Memory B cell (primary cell): ENCODE measurements at regions not wholly inside any gene's neighbourhood (a gene's known extent, or its start where the extent isn't known, plus 50 kb on each side); places are given as distances from the start of the nearest gene placed in this dataset.
"Not testable (repeated sequence)": the region's sequence is repeated elsewhere in the genome, so short reads cannot be mapped to it uniquely, and the experiment has no call there.

Experiments
- ATAC-seq: fragments of 150-1000 bp; cut with Tn5 transposase; 2 replicates; pipeline ENCODE4 v1.10.0; 2021; ENCODE audit warnings: low read depth, mild to moderate bottlenecking, moderate library complexity
- DNase-seq, 2 donors: peaks; one replicate each; pipeline ENCODE4 v3.0.0; 2022; ENCODE audit warnings: low spot score in 2 of 2
- H3K27ac Mint-ChIP-seq: one replicate; pipeline ENCODE4 v1.8.0; 2022; ENCODE audit warnings: mild to moderate bottlenecking, moderate library complexity, mixed read lengths
- H3K27me3 Mint-ChIP-seq: one replicate; pipeline ENCODE4 v1.8.0; 2022; ENCODE audit warnings: mixed read lengths
- H3K36me3 Mint-ChIP-seq: one replicate; pipeline ENCODE4 v1.8.0; 2022; ENCODE audit warnings: mild to moderate bottlenecking, mixed read lengths
- H3K4me1 Mint-ChIP-seq: one replicate; pipeline ENCODE4 v1.8.0; 2022; ENCODE audit warnings: mixed read lengths
- H3K4me3 Mint-ChIP-seq: one replicate; pipeline ENCODE4 v1.8.0; 2022; ENCODE audit warnings: mild to moderate bottlenecking, moderate library complexity, mixed read lengths
- H3K9me3 Mint-ChIP-seq: one replicate; pipeline ENCODE4 v1.8.0; 2022; ENCODE audit warnings: mixed read lengths

DNA sequence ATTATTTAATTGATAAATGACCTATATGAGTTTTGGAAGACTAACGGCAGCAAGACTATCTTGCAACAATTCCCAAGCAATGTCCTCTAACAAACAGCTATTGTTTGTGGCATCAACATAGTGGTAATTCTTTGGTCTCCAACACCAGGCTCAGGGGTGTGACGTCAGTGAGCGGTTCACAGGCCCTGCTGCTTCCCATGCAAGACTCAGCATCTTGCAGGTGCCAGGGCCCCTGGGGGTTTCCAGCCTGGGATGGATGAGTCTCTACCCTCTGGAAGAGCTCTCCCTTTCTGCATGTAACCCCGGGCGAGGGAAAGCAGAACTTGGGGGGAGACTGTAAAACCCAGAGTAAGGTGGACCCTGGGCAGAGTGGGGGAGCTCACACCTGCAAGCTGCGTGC, 164.7 kb downstream of the ACTR3B start:
- no peak for DNase-seq

GRCh38 chr7:152924826-152925411, 165.4 kb downstream of the ACTR3B start:
- Mint-ChIP-seq H3K9me3 (peaks cover 9% of the 10 kb centered on the region), H3K4me3 (no peak overlapping the region), H3K27me3 (peaks cover 18% of the 10 kb centered on the region), H3K36me3 (peaks cover 7% of the 10 kb centered on the region), H3K27ac (no peak overlapping the region), H3K4me1 (no peaks in the 10 kb centered on the region)
- ATAC-seq (no peak), DNase-seq (no peak)

More for the DNA sequence above, 164.7 kb downstream of the ACTR3B start:
- no peaks in the 10 kb centered on the region for H3K4me1 Mint-ChIP-seq
- no peak for ATAC-seq
- H3K4me3 Mint-ChIP-seq: no peak overlapping the region
- H3K36me3 Mint-ChIP-seq: peaks cover 6% of the 10 kb centered on the region
- peaks cover 9% of the 10 kb centered on the region for H3K9me3 Mint-ChIP-seq
- peaks cover 18% of the 10 kb centered on the region for H3K27me3 Mint-ChIP-seq
- no peak overlapping the region for H3K27ac Mint-ChIP-seq

DNA sequence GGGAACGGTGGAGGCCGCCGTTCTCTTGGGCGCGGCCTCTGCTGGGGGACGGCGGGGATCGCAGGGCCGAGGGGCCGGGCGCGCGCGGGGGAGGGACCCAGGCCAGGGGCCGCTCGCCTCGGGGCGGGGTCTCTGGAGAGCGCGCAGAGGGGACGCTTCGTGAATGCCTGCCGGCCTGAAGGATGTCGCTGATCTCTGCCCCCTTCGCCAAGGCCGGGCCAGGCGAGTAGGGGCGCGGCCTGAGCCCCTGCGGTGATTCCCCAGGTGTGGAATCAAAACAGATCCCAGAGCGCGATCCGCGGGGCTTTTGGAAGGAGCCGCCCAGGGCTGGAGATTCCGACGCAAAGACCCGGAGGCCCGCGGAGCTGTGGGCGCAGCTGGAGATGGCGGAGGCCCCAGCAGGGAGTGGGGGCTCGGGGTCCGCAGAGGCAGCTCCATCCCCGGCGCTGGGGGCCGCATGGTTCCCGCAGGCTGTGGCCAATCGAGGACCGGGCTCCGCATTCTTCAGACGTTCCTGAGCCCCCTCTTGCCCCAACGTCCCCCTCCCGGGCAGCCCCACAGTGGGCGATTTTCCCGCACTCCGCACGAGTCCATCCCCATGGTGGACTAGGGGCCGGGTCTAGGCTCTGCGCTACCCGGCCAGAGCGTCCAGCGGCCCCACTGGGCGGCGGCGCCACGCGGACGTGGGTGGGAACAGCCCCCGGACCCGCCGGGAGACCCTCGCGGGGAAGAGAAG, 166.0 kb downstream of the ACTR3B start:
- no peaks in the 10 kb centered on the region for H3K4me1 Mint-ChIP-seq
- H3K9me3 Mint-ChIP-seq: peaks cover 10% of the 10 kb centered on the region
- ATAC-seq: no peak

DNA sequence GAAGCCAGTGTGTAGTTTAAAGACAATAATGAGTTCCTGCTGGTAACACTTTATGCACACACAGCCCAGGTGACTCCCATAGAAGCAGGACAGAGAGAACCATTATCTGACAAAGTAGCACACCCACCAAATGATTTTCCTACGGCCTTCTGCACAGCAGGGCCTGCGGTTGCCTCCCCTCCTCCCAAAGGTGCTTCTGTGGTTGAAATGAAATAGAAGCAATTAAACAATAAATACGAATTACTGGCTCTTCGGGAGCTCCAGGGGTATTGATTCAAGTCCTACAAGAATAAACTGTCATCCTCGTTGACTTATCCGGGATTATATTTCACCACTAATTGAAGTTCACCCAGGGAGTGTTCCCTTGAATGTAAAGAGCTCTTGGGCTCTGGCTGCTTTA, 172.1 kb downstream of the ACTR3B start:
- Mint-ChIP-seq H3K27ac (no peak overlapping the region), H3K36me3 (peaks cover 5% of the 10 kb centered on the region), H3K4me1 (no peaks in the 10 kb centered on the region), H3K4me3 (no peak overlapping the region), H3K9me3 (peaks cover 4% of the 10 kb centered on the region), H3K27me3 (no peaks in the 10 kb centered on the region)
- ATAC-seq (no peak), DNase-seq (no peak)

More for the DNA sequence above, 166.0 kb downstream of the ACTR3B start:
- Mint-ChIP-seq H3K4me3 (no peak overlapping the region), H3K36me3 (peaks cover 11% of the 10 kb centered on the region), H3K27me3 (peaks cover 16% of the 10 kb centered on the region), H3K27ac (no peak overlapping the region)
- DNase-seq: no peak

DNA sequence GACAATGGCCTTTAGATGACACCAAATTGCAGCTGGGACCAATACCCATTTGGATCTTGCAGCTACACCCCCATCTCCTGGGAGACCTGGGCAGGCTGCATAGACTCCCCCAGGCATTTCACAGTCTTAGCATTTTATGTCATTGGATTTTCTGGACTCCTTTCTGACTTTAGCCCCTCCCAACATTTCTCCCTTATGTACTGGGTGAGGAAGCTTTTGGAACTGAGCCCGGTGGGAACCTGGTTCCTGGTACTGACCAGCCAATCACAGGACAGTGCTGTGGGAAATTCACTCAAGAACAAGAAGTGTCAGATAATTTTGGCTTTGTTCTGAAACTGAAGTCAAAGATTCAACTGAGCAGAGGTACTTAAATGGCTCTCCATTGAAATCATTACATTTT, 177.7 kb downstream of the ACTR3B start:
- no peaks in the 10 kb centered on the region for H3K36me3 Mint-ChIP-seq
- H3K4me3 Mint-ChIP-seq: no peak overlapping the region
- no peaks in the 10 kb centered on the region for H3K9me3 Mint-ChIP-seq
- H3K27me3 Mint-ChIP-seq: no peaks in the 10 kb centered on the region
- no peak for DNase-seq
- no peak overlapping the region for H3K27ac Mint-ChIP-seq
- H3K4me1 Mint-ChIP-seq: no peaks in the 10 kb centered on the region
- no peak for ATAC-seq

- not testable (repeated sequence) for H3K4me3 Mint-ChIP-seq, H3K36me3 Mint-ChIP-seq, H3K27ac Mint-ChIP-seq, H3K9me3 Mint-ChIP-seq, DNase-seq, ATAC-seq, H3K4me1 Mint-ChIP-seq, H3K27me3 Mint-ChIP-seq
These were observed 187.1 kb downstream of the ACTR3B start for GRCh38 chr7:152946616-152947015.

DNA sequence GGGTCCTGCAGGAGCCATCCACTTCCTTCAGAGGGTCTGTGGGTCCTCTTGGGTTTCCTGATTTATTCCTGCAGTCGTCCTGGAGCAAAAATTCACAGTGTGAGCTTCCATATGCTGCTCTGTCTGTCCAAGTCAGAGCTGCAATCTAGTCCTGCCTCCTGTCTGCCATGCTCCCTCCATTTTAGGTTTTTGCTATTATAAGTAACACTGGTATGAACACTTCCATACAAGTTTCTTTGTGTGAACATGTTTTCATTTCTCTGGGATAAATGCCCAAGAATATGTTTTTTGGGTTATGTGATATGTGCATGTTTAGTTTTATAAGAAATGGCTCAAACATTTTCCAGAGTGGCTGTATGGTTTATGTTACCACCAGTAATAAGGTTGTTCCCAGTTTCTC, 188.1 kb downstream of the ACTR3B start:
- H3K27me3 Mint-ChIP-seq: peaks cover 4% of the 10 kb centered on the region
- H3K4me1 Mint-ChIP-seq: no peaks in the 10 kb centered on the region
- peaks cover 5% of the 10 kb centered on the region for H3K9me3 Mint-ChIP-seq
- no peak overlapping the region for H3K4me3 Mint-ChIP-seq
- peaks cover 8% of the 10 kb centered on the region for H3K36me3 Mint-ChIP-seq
- no peak for ATAC-seq
- DNase-seq: no peak
- H3K27ac Mint-ChIP-seq: no peak overlapping the region

GRCh38 chr7:152949253-152949652, 189.7 kb downstream of the ACTR3B start:
- Mint-ChIP-seq H3K9me3 (peaks cover 5% of the 10 kb centered on the region), H3K27ac (no peak overlapping the region), H3K36me3 (peaks cover 8% of the 10 kb centered on the region), H3K4me3 (no peak overlapping the region), H3K27me3 (peaks cover 4% of the 10 kb centered on the region), H3K4me1 (no peaks in the 10 kb centered on the region)
- DNase-seq (no peak), ATAC-seq (no peak)

GRCh38 chr7:152949790-152950189, 190.2 kb downstream of the ACTR3B start:
- no peak overlapping the region for H3K27ac Mint-ChIP-seq
- peaks cover 5% of the 10 kb centered on the region for H3K9me3 Mint-ChIP-seq
- no peak overlapping the region for H3K4me3 Mint-ChIP-seq
- DNase-seq (no peak), ATAC-seq (no peak)
- peaks cover 4% of the 10 kb centered on the region for H3K27me3 Mint-ChIP-seq
- H3K36me3 Mint-ChIP-seq: peaks cover 8% of the 10 kb centered on the region
- no peaks in the 10 kb centered on the region for H3K4me1 Mint-ChIP-seq

- Mint-ChIP-seq H3K4me3 (no peak overlapping the region), H3K4me1 (no peaks in the 10 kb centered on the region), H3K27ac (no peak overlapping the region), H3K36me3 (peaks cover 4% of the 10 kb centered on the region), H3K9me3 (peaks cover 5% of the 10 kb centered on the region), H3K27me3 (peaks cover 2% of the 10 kb centered on the region)
- ATAC-seq: no peak
- no peak for DNase-seq
These were observed 196.5 kb downstream of the ACTR3B start for GRCh38 chr7:152956006-152956405.

- no peak for DNase-seq
- Mint-ChIP-seq H3K4me3 (no peak overlapping the region), H3K36me3 (peaks cover 2% of the 10 kb centered on the region), H3K9me3 (peaks cover 6% of the 10 kb centered on the region), H3K27ac (no peak overlapping the region), H3K27me3 (peaks cover 2% of the 10 kb centered on the region), H3K4me1 (no peaks in the 10 kb centered on the region)
- ATAC-seq: no peak
These were observed 200.1 kb downstream of the ACTR3B start for GRCh38 chr7:152959610-152960009.

GRCh38 chr7:152961796-152962195, 202.2 kb downstream of the ACTR3B start:
- not testable (repeated sequence) for DNase-seq, H3K36me3 Mint-ChIP-seq, H3K27ac Mint-ChIP-seq, H3K27me3 Mint-ChIP-seq, H3K9me3 Mint-ChIP-seq, H3K4me1 Mint-ChIP-seq, ATAC-seq, H3K4me3 Mint-ChIP-seq

GRCh38 chr7:152966189-152966588, 206.6 kb downstream of the ACTR3B start:
- no peaks in the 10 kb centered on the region for H3K36me3 Mint-ChIP-seq
- ATAC-seq: no peak
- peaks cover 6% of the 10 kb centered on the region for H3K9me3 Mint-ChIP-seq
- H3K27me3 Mint-ChIP-seq: peaks cover 1% of the 10 kb centered on the region
- H3K4me1 Mint-ChIP-seq: no peaks in the 10 kb centered on the region
- no peak overlapping the region for H3K27ac Mint-ChIP-seq
- no peak for DNase-seq
- H3K4me3 Mint-ChIP-seq: no peak overlapping the region

- H3K36me3 Mint-ChIP-seq: peaks cover 2% of the 10 kb centered on the region
- no peak for DNase-seq
- H3K4me3 Mint-ChIP-seq: no peak overlapping the region
- H3K4me1 Mint-ChIP-seq: no peaks in the 10 kb centered on the region
- H3K9me3 Mint-ChIP-seq: peaks cover 6% of the 10 kb centered on the region
- ATAC-seq: no peak
- H3K27ac Mint-ChIP-seq: no peak overlapping the region
- H3K27me3 Mint-ChIP-seq: peaks cover 6% of the 10 kb centered on the region
These were observed 208.4 kb downstream of the ACTR3B start for GRCh38 chr7:152967958-152968357.

GRCh38 chr7:152968514-152968913, 209.0 kb downstream of the ACTR3B start:
- H3K27me3 Mint-ChIP-seq: peaks cover 6% of the 10 kb centered on the region
- DNase-seq: no peak
- H3K4me3 Mint-ChIP-seq: no peak overlapping the region
- H3K27ac Mint-ChIP-seq: no peak overlapping the region
- peaks cover 6% of the 10 kb centered on the region for H3K9me3 Mint-ChIP-seq
- no peaks in the 10 kb centered on the region for H3K4me1 Mint-ChIP-seq
- peaks cover 2% of the 10 kb centered on the region for H3K36me3 Mint-ChIP-seq
- ATAC-seq: no peak
